ENCODE measurements at regions not wholly inside any gene's neighbourhood (a gene's known extent, or its start where the extent isn't known, plus 50 kb on each side); places are given as distances from the start of the nearest gene placed in this dataset.
"Not testable (repeated sequence)": the region's sequence is repeated elsewhere in the genome, so short reads cannot be mapped to it uniquely, and the experiment has no call there.

DNA sequence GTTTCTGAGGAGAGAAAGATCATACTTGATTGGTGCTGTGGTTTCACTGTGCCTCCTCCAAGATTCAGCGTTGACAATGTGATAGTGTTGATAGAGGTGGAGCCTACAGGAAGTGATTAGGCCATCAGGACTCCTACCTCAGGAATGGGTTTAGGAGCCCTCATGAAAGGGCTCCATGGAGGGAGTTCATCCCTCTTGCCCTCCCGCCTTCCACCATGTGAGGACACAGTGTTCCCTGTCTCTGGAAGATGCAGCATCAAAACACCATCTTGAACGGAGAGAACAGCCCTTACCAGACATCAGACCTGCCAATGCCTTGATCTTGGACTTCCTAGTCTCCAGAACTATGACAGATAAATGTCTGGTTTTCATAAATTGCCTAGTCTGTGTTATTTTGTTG is 156.7 kb downstream of the FOXD4L6 start:
- WGBS (ENCODE audit: extremely low coverage, insufficient coverage, insufficient read length): no CpG with 5 or more reads among the region's 3 CpGs
- not testable (repeated sequence) for H3K9ac ChIP-seq (ENCODE audit: low read length); H4K8ac ChIP-seq (ENCODE audit: low read depth, low read length); H2BK12ac ChIP-seq (ENCODE audit: low read length); H2AFZ ChIP-seq (ENCODE audit: insufficient read depth, low read length, poor library complexity); H2BK120ac ChIP-seq (ENCODE audit: insufficient read depth, low read length, poor library complexity); H3K4me3 ChIP-seq (ENCODE audit: low read depth, low read length); H3K4me2 ChIP-seq (ENCODE audit: low read length); H3K9me3 ChIP-seq (ENCODE audit: insufficient read depth, low read depth, low read length); H4K12ac ChIP-seq (ENCODE audit: low read depth, low read length); H2AK5ac ChIP-seq (ENCODE audit: low read length); H3K27ac ChIP-seq (ENCODE audit: low read depth, low read length); H2BK5ac ChIP-seq (ENCODE audit: low read depth, low read length, poor library complexity); DNase-seq; H3K18ac ChIP-seq (ENCODE audit: low read length); H3K36me3 ChIP-seq (ENCODE audit: control insufficient read depth in 1 of 2, insufficient read depth in 2 of 2, low read length in 2 of 2); H3K14ac ChIP-seq (ENCODE audit: low read length); H4K91ac ChIP-seq (ENCODE audit: low read depth, low read length); H3K4ac ChIP-seq (ENCODE audit: low read depth, low read length); H3K4me1 ChIP-seq (ENCODE audit: control insufficient read depth in 1 of 2, insufficient read depth in 2 of 2, low read length in 2 of 2); H3K23ac ChIP-seq (ENCODE audit: low read length); H3K79me1 ChIP-seq (ENCODE audit: low read length); H3K79me2 ChIP-seq (ENCODE audit: control insufficient read depth, insufficient read depth, low read length, poor library complexity); H3K27me3 ChIP-seq (ENCODE audit: insufficient read depth, low read length)

DNA sequence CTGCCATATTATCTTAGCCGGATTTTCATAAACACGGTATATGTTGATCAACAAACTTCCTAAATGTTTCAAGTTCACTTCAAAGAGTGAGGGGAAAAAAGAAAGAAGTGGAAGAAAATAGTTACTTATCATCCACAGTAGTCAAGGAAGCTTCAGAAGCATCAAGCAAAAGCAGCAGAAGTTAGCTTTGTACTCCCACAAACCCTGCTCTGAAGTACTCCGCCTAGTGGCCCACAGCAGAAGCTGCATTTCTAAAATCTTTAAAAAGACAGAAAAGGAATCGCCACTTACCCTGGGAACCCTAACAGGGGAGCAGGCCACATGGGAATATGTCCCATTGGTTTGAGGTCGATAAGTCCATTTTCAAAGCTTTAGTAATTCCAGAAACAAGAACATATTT is 158.1 kb downstream of the FOXD4L6 start:
- H3K23ac ChIP-seq (ENCODE audit: low read length); H3K4ac ChIP-seq (ENCODE audit: low read depth, low read length); H3K27me3 ChIP-seq (ENCODE audit: insufficient read depth, low read length); H3K18ac ChIP-seq (ENCODE audit: low read length); H2BK120ac ChIP-seq (ENCODE audit: insufficient read depth, low read length, poor library complexity); H4K12ac ChIP-seq (ENCODE audit: low read depth, low read length); DNase-seq; H3K4me3 ChIP-seq (ENCODE audit: low read depth, low read length); H2BK5ac ChIP-seq (ENCODE audit: low read depth, low read length, poor library complexity); H3K4me2 ChIP-seq (ENCODE audit: low read length); H3K36me3 ChIP-seq (ENCODE audit: control insufficient read depth in 1 of 2, insufficient read depth in 2 of 2, low read length in 2 of 2); H3K79me1 ChIP-seq (ENCODE audit: low read length); H2AK5ac ChIP-seq (ENCODE audit: low read length); H2AFZ ChIP-seq (ENCODE audit: insufficient read depth, low read length, poor library complexity); H3K9ac ChIP-seq (ENCODE audit: low read length); H4K91ac ChIP-seq (ENCODE audit: low read depth, low read length); H3K79me2 ChIP-seq (ENCODE audit: control insufficient read depth, insufficient read depth, low read length, poor library complexity); H3K9me3 ChIP-seq (ENCODE audit: insufficient read depth, low read depth, low read length); H3K14ac ChIP-seq (ENCODE audit: low read length); H3K4me1 ChIP-seq (ENCODE audit: control insufficient read depth in 1 of 2, insufficient read depth in 2 of 2, low read length in 2 of 2); H3K27ac ChIP-seq (ENCODE audit: low read depth, low read length); H2BK12ac ChIP-seq (ENCODE audit: low read length); H4K8ac ChIP-seq (ENCODE audit: low read depth, low read length): not testable (repeated sequence)
- WGBS (ENCODE audit: extremely low coverage, insufficient coverage, insufficient read length): no CpG with 5 or more reads among the region's 5 CpGs

DNA sequence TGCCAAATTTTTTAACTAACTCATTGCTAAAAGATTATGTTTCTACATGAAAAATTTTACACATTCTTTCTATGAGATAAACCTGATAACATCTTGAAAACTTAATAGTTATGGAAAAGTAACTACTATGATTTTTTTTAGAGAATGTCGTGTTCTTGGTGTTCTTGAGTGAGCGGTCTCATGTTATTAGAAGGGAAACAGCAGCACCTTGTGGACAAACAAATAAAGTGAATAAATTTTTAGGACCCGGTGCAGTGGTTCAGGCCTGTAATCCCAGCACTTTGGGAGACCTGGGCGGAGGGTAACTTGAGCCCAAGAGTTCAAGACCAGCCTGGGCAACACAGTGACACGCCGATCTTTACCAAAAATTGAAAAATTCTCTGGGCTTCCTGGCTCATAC is 166.0 kb downstream of the FOXD4L6 start:
- not testable (repeated sequence) for H3K9me3 ChIP-seq (ENCODE audit: insufficient read depth, low read depth, low read length); H3K4me2 ChIP-seq (ENCODE audit: low read length); H3K79me1 ChIP-seq (ENCODE audit: low read length); H4K12ac ChIP-seq (ENCODE audit: low read depth, low read length); H2BK120ac ChIP-seq (ENCODE audit: insufficient read depth, low read length, poor library complexity); H2BK5ac ChIP-seq (ENCODE audit: low read depth, low read length, poor library complexity); H3K36me3 ChIP-seq (ENCODE audit: control insufficient read depth in 1 of 2, insufficient read depth in 2 of 2, low read length in 2 of 2); H4K91ac ChIP-seq (ENCODE audit: low read depth, low read length); H3K27ac ChIP-seq (ENCODE audit: low read depth, low read length); H3K9ac ChIP-seq (ENCODE audit: low read length); H3K27me3 ChIP-seq (ENCODE audit: insufficient read depth, low read length); H3K4me3 ChIP-seq (ENCODE audit: low read depth, low read length); H3K4me1 ChIP-seq (ENCODE audit: control insufficient read depth in 1 of 2, insufficient read depth in 2 of 2, low read length in 2 of 2); H2AFZ ChIP-seq (ENCODE audit: insufficient read depth, low read length, poor library complexity); H3K18ac ChIP-seq (ENCODE audit: low read length); H2BK12ac ChIP-seq (ENCODE audit: low read length); H3K14ac ChIP-seq (ENCODE audit: low read length); H4K8ac ChIP-seq (ENCODE audit: low read depth, low read length); H2AK5ac ChIP-seq (ENCODE audit: low read length); H3K23ac ChIP-seq (ENCODE audit: low read length); H3K79me2 ChIP-seq (ENCODE audit: control insufficient read depth, insufficient read depth, low read length, poor library complexity); DNase-seq; H3K4ac ChIP-seq (ENCODE audit: low read depth, low read length)
- WGBS (ENCODE audit: extremely low coverage, insufficient coverage, insufficient read length): no CpG with 5 or more reads among the region's 6 CpGs

DNA sequence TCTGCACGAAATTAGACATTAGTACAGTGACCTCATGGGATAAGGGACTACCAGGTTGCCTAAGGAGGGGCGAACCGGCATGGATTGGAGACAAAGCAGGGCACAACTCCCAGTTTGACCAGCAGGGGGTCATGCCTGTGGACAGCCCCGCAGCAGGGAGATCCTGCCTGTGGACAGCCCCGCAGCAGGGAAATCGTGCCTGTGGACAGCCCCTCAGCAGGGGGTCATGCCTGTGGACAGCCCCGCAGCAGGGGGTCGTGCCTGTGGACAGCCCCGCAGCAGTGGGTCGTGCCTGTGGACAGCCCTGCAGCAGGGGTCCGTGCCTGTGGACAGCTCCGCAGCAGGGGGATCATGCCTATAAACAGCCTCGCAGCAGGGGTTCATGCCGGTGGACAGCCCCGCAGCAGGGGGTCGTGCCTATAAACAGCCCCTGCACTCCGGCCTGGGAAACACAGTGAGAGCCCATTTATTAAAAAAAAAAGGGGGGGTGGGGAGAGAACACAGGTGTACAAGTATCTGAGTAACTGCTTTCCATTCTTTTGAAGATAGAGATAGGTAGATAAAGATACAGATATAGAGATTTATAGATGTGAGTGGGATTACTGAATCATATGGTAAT is 176.5 kb downstream of the FOXD4L6 start:
- H4K91ac ChIP-seq (ENCODE audit: low read depth, low read length); H3K79me1 ChIP-seq (ENCODE audit: low read length); H3K23ac ChIP-seq (ENCODE audit: low read length); H4K8ac ChIP-seq (ENCODE audit: low read depth, low read length); H3K27me3 ChIP-seq (ENCODE audit: insufficient read depth, low read length); H3K9ac ChIP-seq (ENCODE audit: low read length); H3K36me3 ChIP-seq (ENCODE audit: control insufficient read depth in 1 of 2, insufficient read depth in 2 of 2, low read length in 2 of 2); H2AK5ac ChIP-seq (ENCODE audit: low read length); H3K4me3 ChIP-seq (ENCODE audit: low read depth, low read length); H2BK5ac ChIP-seq (ENCODE audit: low read depth, low read length, poor library complexity); H3K4ac ChIP-seq (ENCODE audit: low read depth, low read length); H3K27ac ChIP-seq (ENCODE audit: low read depth, low read length); H3K14ac ChIP-seq (ENCODE audit: low read length); H2BK12ac ChIP-seq (ENCODE audit: low read length); H4K12ac ChIP-seq (ENCODE audit: low read depth, low read length); H3K79me2 ChIP-seq (ENCODE audit: control insufficient read depth, insufficient read depth, low read length, poor library complexity); H2AFZ ChIP-seq (ENCODE audit: insufficient read depth, low read length, poor library complexity); H3K4me1 ChIP-seq (ENCODE audit: control insufficient read depth in 1 of 2, insufficient read depth in 2 of 2, low read length in 2 of 2); H3K4me2 ChIP-seq (ENCODE audit: low read length); H3K18ac ChIP-seq (ENCODE audit: low read length); DNase-seq; H2BK120ac ChIP-seq (ENCODE audit: insufficient read depth, low read length, poor library complexity): not testable (repeated sequence)
- H3K9me3 ChIP-seq (ENCODE audit: insufficient read depth, low read depth, low read length): peaks cover 11% of the 10 kb centered on the region
- WGBS (ENCODE audit: extremely low coverage, insufficient coverage, insufficient read length): no CpG with 5 or more reads among the region's 17 CpGs
